Stimulated activated CD8-positive, alpha-beta memory T cell treated with anti-CD3 and anti-CD28 coated beads, Interleukin-4, amount 100 ng/mL, for 1 hour (primary cell): ENCODE measurements at regions not wholly inside any gene's neighbourhood (a gene's known extent, or its start where the extent isn't known, plus 50 kb on each side); places are given as distances from the start of the nearest gene placed in this dataset.

Experiments used
- DNase-seq, 2 donors: peaks; one replicate each; pipeline ENCODE4 v3.0.0-alpha.2; 2020; ENCODE audit warnings: low read depth in 2 of 2, low spot score in 1 of 2

GRCh38 chr6:148235446-148235845, 107.2 kb upstream of the SASH1 start:
- no peak for DNase-seq

- DNase-seq: no peak
Observed at GRCh38 chr6:148238713-148239112, 103.9 kb upstream of the SASH1 start.

- no peak for DNase-seq
Observed at GRCh38 chr6:148239215-148239614, 103.4 kb upstream of the SASH1 start.

GRCh38 chr6:148239801-148240460, 102.7 kb upstream of the SASH1 start:
- no peak for DNase-seq

GRCh38 chr6:148240461-148240840, 102.2 kb upstream of the SASH1 start:
- no peak for DNase-seq

- DNase-seq: no peak
Observed at GRCh38 chr6:148240861-148241477, 101.7 kb upstream of the SASH1 start.

- no peak for DNase-seq
Observed at GRCh38 chr6:148242180-148242579, 100.5 kb upstream of the SASH1 start.

GRCh38 chr6:148244217-148244935, 98.3 kb upstream of the SASH1 start:
- no peak for DNase-seq

GRCh38 chr6:148247386-148248063, 95.1 kb upstream of the SASH1 start:
- DNase-seq: no peak

- DNase-seq: no peak
Observed at GRCh38 chr6:148249160-148249559, 93.5 kb upstream of the SASH1 start.

GRCh38 chr6:148249679-148250375, 92.8 kb upstream of the SASH1 start:
- no peak for DNase-seq

GRCh38 chr6:148250975-148251685, 91.5 kb upstream of the SASH1 start:
- no peak for DNase-seq

GRCh38 chr6:148251891-148252290, 90.7 kb upstream of the SASH1 start:
- no peak for DNase-seq

- no peak for DNase-seq
Observed at GRCh38 chr6:148257810-148258209, 84.8 kb upstream of the SASH1 start.

- DNase-seq: no peak
Observed at GRCh38 chr6:148258868-148259267, 83.8 kb upstream of the SASH1 start.

GRCh38 chr6:148261470-148261869, 81.2 kb upstream of the SASH1 start:
- DNase-seq: no peak

- no peak for DNase-seq
Observed at GRCh38 chr6:148263010-148263409, 79.6 kb upstream of the SASH1 start.

- no peak for DNase-seq
Observed at GRCh38 chr6:148263961-148264360, 78.7 kb upstream of the SASH1 start.

- no peak for DNase-seq
Observed at GRCh38 chr6:148265054-148265453, 77.6 kb upstream of the SASH1 start.

GRCh38 chr6:148269386-148269785, 73.3 kb upstream of the SASH1 start:
- no peak for DNase-seq
